Activated naive CD8-positive, alpha-beta T cell (primary cell): ENCODE measurements at regions not wholly inside any gene's neighbourhood (a gene's known extent, or its start where the extent isn't known, plus 50 kb on each side); places are given as distances from the start of the nearest gene placed in this dataset.
"Not testable (repeated sequence)": the region's sequence is repeated elsewhere in the genome, so short reads cannot be mapped to it uniquely, and the experiment has no call there.

Experiments used
- H3K27ac Mint-ChIP-seq: one replicate; pipeline ENCODE4 v1.8.0; 2021; ENCODE audit warnings: mixed read lengths
- H3K27me3 Mint-ChIP-seq: one replicate; pipeline ENCODE4 v1.8.0; 2021; ENCODE audit warnings: mixed read lengths
- H3K36me3 Mint-ChIP-seq: one replicate; pipeline ENCODE4 v1.8.0; 2021; ENCODE audit warnings: mixed read lengths
- H3K4me1 Mint-ChIP-seq: one replicate; pipeline ENCODE4 v1.8.0; 2021; ENCODE audit warnings: low read depth, mixed read lengths
- H3K4me3 Mint-ChIP-seq: one replicate; pipeline ENCODE4 v1.8.0; 2021; ENCODE audit warnings: mild to moderate bottlenecking, mixed read lengths
- H3K9me3 Mint-ChIP-seq: one replicate; pipeline ENCODE4 v1.8.0; 2021; ENCODE audit warnings: low read depth, mixed read lengths

- no peaks in the 10 kb centered on the region for H3K36me3 Mint-ChIP-seq
- H3K4me1 Mint-ChIP-seq, result peaks cover 2% of the 10 kb centered on the region
- no peak overlapping the region for H3K4me3 Mint-ChIP-seq
- no peaks in the 10 kb centered on the region for H3K9me3 Mint-ChIP-seq
- H3K27ac Mint-ChIP-seq, result no peak overlapping the region
- H3K27me3 Mint-ChIP-seq, result peaks cover 17% of the 10 kb centered on the region
Observed at GRCh38 chr11:69892986-69893555, 73.9 kb upstream of the FGF3 start.

GRCh38 chr11:69893631-69894030 lies 74.4 kb upstream of the FGF3 start:
- no peaks in the 10 kb centered on the region for H3K36me3 Mint-ChIP-seq
- no peaks in the 10 kb centered on the region for H3K9me3 Mint-ChIP-seq
- H3K4me3 Mint-ChIP-seq, result no peak overlapping the region
- H3K27me3 Mint-ChIP-seq, result peaks cover 17% of the 10 kb centered on the region
- H3K27ac Mint-ChIP-seq, result no peak overlapping the region
- H3K4me1 Mint-ChIP-seq, result peaks cover 2% of the 10 kb centered on the region

GRCh38 chr11:69894181-69894611 lies 75.0 kb upstream of the FGF3 start:
- H3K36me3 Mint-ChIP-seq, result no peaks in the 10 kb centered on the region
- H3K27me3 Mint-ChIP-seq, result peaks cover 21% of the 10 kb centered on the region

GRCh38 chr11:69894648-69895047 lies 75.4 kb upstream of the FGF3 start:
- Mint-ChIP-seq H3K4me3 (no peak overlapping the region), H3K4me1 (peaks cover 2% of the 10 kb centered on the region), H3K27me3 (peaks cover 23% of the 10 kb centered on the region), H3K27ac (no peak overlapping the region), H3K9me3 (no peaks in the 10 kb centered on the region), H3K36me3 (no peaks in the 10 kb centered on the region)

More at GRCh38 chr11:69894181-69894611, 75.0 kb upstream of the FGF3 start:
- H3K4me1 Mint-ChIP-seq, result peaks cover 2% of the 10 kb centered on the region
- no peak overlapping the region for H3K4me3 Mint-ChIP-seq
- no peaks in the 10 kb centered on the region for H3K9me3 Mint-ChIP-seq
- no peak overlapping the region for H3K27ac Mint-ChIP-seq

- H3K9me3 Mint-ChIP-seq, result no peaks in the 10 kb centered on the region
- H3K36me3 Mint-ChIP-seq, result no peaks in the 10 kb centered on the region
- no peak overlapping the region for H3K27ac Mint-ChIP-seq
- H3K4me3 Mint-ChIP-seq, result no peak overlapping the region
- H3K4me1 Mint-ChIP-seq, result no peaks in the 10 kb centered on the region
- peaks cover 20% of the 10 kb centered on the region for H3K27me3 Mint-ChIP-seq
Observed at GRCh38 chr11:69896250-69896649, 77.0 kb upstream of the FGF3 start.

- Mint-ChIP-seq H3K27ac (no peak overlapping the region), H3K27me3 (peaks cover 16% of the 10 kb centered on the region), H3K4me3 (no peak overlapping the region), H3K36me3 (no peaks in the 10 kb centered on the region), H3K9me3 (no peaks in the 10 kb centered on the region), H3K4me1 (no peaks in the 10 kb centered on the region)
Observed at GRCh38 chr11:69898123-69898522, 78.9 kb upstream of the FGF3 start.

- Mint-ChIP-seq H3K27me3 (peaks cover 10% of the 10 kb centered on the region), H3K4me3 (no peak overlapping the region), H3K9me3 (no peaks in the 10 kb centered on the region), H3K36me3 (no peaks in the 10 kb centered on the region), H3K27ac (no peak overlapping the region), H3K4me1 (no peaks in the 10 kb centered on the region)
Observed at GRCh38 chr11:69899957-69900821, 81.0 kb upstream of the FGF3 start.

GRCh38 chr11:69900822-69901302 lies 81.6 kb upstream of the FGF3 start:
- H3K4me3 Mint-ChIP-seq, result not testable (repeated sequence)

GRCh38 chr11:69902337-69902736 lies 83.1 kb upstream of the FGF3 start:
- peaks cover 10% of the 10 kb centered on the region for H3K27me3 Mint-ChIP-seq

More at GRCh38 chr11:69900822-69901302, 81.6 kb upstream of the FGF3 start:
- H3K36me3 Mint-ChIP-seq, H3K9me3 Mint-ChIP-seq, H3K27me3 Mint-ChIP-seq, H3K27ac Mint-ChIP-seq, H3K4me1 Mint-ChIP-seq: not testable (repeated sequence)

GRCh38 chr11:69903211-69903610 lies 84.0 kb upstream of the FGF3 start:
- H3K4me3 Mint-ChIP-seq, result no peak overlapping the region
- no peak overlapping the region for H3K27ac Mint-ChIP-seq
- no peaks in the 10 kb centered on the region for H3K4me1 Mint-ChIP-seq
- H3K27me3 Mint-ChIP-seq, result peaks cover 10% of the 10 kb centered on the region
- H3K36me3 Mint-ChIP-seq, result no peaks in the 10 kb centered on the region
- H3K9me3 Mint-ChIP-seq, result no peaks in the 10 kb centered on the region

More at GRCh38 chr11:69902337-69902736, 83.1 kb upstream of the FGF3 start:
- H3K36me3 Mint-ChIP-seq, result no peaks in the 10 kb centered on the region
- H3K27ac Mint-ChIP-seq, result no peak overlapping the region
- no peaks in the 10 kb centered on the region for H3K4me1 Mint-ChIP-seq
- no peak overlapping the region for H3K4me3 Mint-ChIP-seq
- no peaks in the 10 kb centered on the region for H3K9me3 Mint-ChIP-seq

- Mint-ChIP-seq H3K27ac (no peak overlapping the region), H3K9me3 (no peaks in the 10 kb centered on the region), H3K27me3 (peaks cover 6% of the 10 kb centered on the region), H3K36me3 (no peaks in the 10 kb centered on the region), H3K4me3 (no peak overlapping the region), H3K4me1 (no peaks in the 10 kb centered on the region)
Observed at GRCh38 chr11:69904161-69904973, 85.2 kb upstream of the FGF3 start.

- Mint-ChIP-seq H3K36me3 (no peaks in the 10 kb centered on the region), H3K27me3 (peaks cover 6% of the 10 kb centered on the region), H3K4me3 (no peak overlapping the region), H3K27ac (no peak overlapping the region), H3K4me1 (no peaks in the 10 kb centered on the region), H3K9me3 (no peaks in the 10 kb centered on the region)
Observed at GRCh38 chr11:69904974-69905535, 85.8 kb upstream of the FGF3 start.

- H3K27ac Mint-ChIP-seq, result no peak overlapping the region
- H3K4me1 Mint-ChIP-seq, result no peaks in the 10 kb centered on the region
- peaks cover 6% of the 10 kb centered on the region for H3K27me3 Mint-ChIP-seq
Observed at GRCh38 chr11:69905611-69906452, 86.6 kb upstream of the FGF3 start.

GRCh38 chr11:69906453-69906907 lies 87.3 kb upstream of the FGF3 start:
- Mint-ChIP-seq H3K4me1 (no peaks in the 10 kb centered on the region), H3K36me3 (no peaks in the 10 kb centered on the region), H3K27ac (no peak overlapping the region), H3K27me3 (peaks cover 6% of the 10 kb centered on the region), H3K4me3 (no peak overlapping the region), H3K9me3 (no peaks in the 10 kb centered on the region)

More at GRCh38 chr11:69905611-69906452, 86.6 kb upstream of the FGF3 start:
- Mint-ChIP-seq H3K9me3 (no peaks in the 10 kb centered on the region), H3K36me3 (no peaks in the 10 kb centered on the region), H3K4me3 (no peak overlapping the region)
